Endometrial microvascular endothelial cells (primary cell): ENCODE measurements at regions not wholly inside any gene's neighbourhood (a gene's known extent, or its start where the extent isn't known, plus 50 kb on each side); places are given as distances from the start of the nearest gene placed in this dataset.

ENCODE experiments used
- in situ Hi-C: cut with HindIII; loops from 2 replicates; pipeline ENCODE4 v1.10.0; 2017; ENCODE audit warnings: low sequenced_read_pairs, low pct_unique_long_range_greater_than_20kb; ENCODE audit errors: inconsistent ontology term

GRCh38 chr3:159635047-159635641 lies 353.5 kb upstream of the IL12A start:
- in situ Hi-C loops = no loop called here

- in situ Hi-C loops = no loop called here
These were observed 350.6 kb upstream of the IL12A start for GRCh38 chr3:159637883-159638542.

GRCh38 chr3:159640225-159640624 lies 348.4 kb upstream of the IL12A start:
- in situ Hi-C loops = no loop called here

- in situ Hi-C loops = no loop called here
These were observed 345.2 kb upstream of the IL12A start for GRCh38 chr3:159643406-159643805.

- in situ Hi-C loops = no loop called here
These were observed 342.8 kb upstream of the IL12A start for GRCh38 chr3:159645874-159646273.

GRCh38 chr3:159649951-159650350 lies 338.7 kb upstream of the IL12A start:
- in situ Hi-C loops = no loop called here

- in situ Hi-C loops = no loop called here
These were observed 337.9 kb upstream of the IL12A start for GRCh38 chr3:159650726-159651125.

GRCh38 chr3:159652452-159652851 lies 336.2 kb upstream of the IL12A start:
- in situ Hi-C loops = no loop called here

- in situ Hi-C loops = no loop called here
These were observed 334.2 kb upstream of the IL12A start for GRCh38 chr3:159654183-159655134.

GRCh38 chr3:159655202-159655601 lies 333.4 kb upstream of the IL12A start:
- in situ Hi-C loops = no loop called here

- in situ Hi-C loops = no loop called here
These were observed 331.5 kb upstream of the IL12A start for GRCh38 chr3:159657176-159657575.

GRCh38 chr3:159657629-159658028 lies 331.0 kb upstream of the IL12A start:
- in situ Hi-C loops = no loop called here

- in situ Hi-C loops = no loop called here
These were observed 328.3 kb upstream of the IL12A start for GRCh38 chr3:159660326-159660725.

GRCh38 chr3:159660901-159661300 lies 327.7 kb upstream of the IL12A start:
- in situ Hi-C loops = no loop called here

GRCh38 chr3:159662549-159662948 lies 326.1 kb upstream of the IL12A start:
- in situ Hi-C loops = no loop called here

GRCh38 chr3:159664006-159664405 lies 324.6 kb upstream of the IL12A start:
- in situ Hi-C loops = no loop called here

GRCh38 chr3:159664653-159665052 lies 324.0 kb upstream of the IL12A start:
- in situ Hi-C loops = no loop called here

GRCh38 chr3:159667261-159667660 lies 321.4 kb upstream of the IL12A start:
- in situ Hi-C loops = no loop called here

GRCh38 chr3:159668461-159668860 lies 320.2 kb upstream of the IL12A start:
- in situ Hi-C loops = no loop called here

- in situ Hi-C loops = no loop called here
These were observed 319.6 kb upstream of the IL12A start for GRCh38 chr3:159668990-159669476.
